Ramos (cell line): ENCODE measurements at regions not wholly inside any gene's neighbourhood (a gene's known extent, or its start where the extent isn't known, plus 50 kb on each side); places are given as distances from the start of the nearest gene placed in this dataset.
"Not testable (repeated sequence)": the region's sequence is repeated elsewhere in the genome, so short reads cannot be mapped to it uniquely, and the experiment has no call there.

Experiments used
- in situ Hi-C: fragments of 300-500 bp; cut with MboI; formaldehyde crosslinking; loops from one replicate; pipeline ENCODE4 v1.14.3; 2022; ENCODE audit warnings: low sequenced_read_pairs; ENCODE audit not compliant: unreplicated experiment

DNA sequence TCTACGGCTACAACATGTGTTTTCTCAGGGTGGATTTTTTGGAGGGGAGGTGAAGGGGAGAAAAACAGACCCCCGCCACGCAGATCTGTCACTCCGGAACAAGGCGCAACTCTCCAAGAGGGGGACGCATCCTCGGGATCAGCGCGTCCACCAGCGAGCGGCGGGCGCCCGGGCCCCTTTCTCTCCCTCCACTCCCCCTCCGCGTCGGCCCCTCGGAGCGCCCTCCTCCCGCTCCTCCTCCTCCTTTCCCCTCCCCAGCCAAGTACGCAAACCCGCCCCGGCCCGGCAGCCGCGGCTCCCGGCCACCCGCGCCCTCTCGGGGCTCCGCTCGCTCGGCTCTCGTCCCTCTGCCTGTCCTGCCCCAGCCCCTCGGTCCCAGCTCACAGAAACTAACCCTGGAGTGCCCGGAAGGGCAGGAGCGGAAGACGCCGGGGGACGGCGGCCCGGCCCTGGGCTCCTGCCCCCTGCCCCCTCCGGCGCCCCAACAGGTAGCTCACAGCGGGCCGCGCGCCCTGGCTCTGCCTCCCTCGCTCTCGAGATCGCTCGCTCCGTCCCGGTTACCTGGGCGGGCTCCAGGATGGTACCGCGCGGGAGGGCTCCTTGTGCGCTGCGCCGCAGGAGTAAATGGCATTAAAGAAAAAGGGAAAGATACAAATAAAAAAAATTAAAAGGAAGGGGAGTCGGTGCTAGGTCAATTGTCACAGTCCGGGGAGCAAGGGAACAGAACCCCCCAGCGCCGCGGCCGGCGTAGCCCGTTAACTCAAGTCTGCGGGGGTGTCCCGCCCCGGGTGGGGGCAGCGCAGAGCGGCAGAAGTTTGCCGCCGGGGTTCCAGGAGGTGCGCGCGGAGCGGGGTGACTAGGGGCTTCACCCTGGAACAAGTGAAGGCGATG lies 131.4 kb upstream of the C11orf58 start:
- in situ Hi-C loops: loop anchor here (25.0 kb wide), 2 partner anchors 795 to 945 kb away; no protein-coding TSS in a partner anchor

DNA sequence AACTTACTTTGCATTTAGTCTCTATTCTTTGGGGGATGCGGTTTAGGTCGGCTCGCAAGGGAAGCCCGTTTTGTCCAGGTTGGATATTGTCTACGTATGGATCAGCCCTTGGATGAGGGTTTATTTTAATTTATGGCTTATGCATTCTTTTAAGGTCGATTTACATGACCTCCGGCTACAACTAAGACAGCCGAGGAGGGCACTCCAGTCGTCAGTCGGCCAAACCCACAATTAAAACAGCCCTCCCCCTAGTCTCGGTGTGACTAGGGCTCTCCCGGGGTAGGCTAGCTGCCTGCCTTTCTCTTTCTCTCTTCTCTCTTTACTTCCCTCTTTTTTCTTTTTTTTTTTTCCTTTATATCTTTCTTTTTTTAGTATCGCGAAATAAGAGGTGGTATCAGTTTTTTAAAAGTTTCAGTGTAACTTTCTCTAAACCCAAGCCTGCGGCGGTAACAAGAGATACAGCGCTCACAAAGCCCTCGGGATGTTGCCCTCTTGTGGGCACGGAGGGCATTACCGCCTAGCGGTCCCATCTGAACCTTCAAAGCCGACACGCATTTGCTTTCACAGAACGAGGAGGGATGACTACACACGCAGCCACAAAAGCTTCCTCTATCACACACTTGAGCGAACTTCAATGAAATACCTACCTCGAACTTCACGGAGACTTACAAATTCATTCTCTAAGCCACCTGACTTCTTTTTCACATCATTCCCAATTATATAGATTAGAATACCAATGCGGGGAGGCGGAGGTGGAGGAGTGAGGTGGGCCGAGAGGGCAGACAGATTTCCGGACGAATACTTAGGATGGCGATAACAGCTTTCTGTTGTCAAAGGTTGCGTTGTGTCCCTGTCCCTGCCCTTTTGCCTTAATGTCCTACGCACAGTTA lies 132.3 kb upstream of the C11orf58 start:
- in situ Hi-C loops: loop anchor here (25.0 kb wide), 2 partner anchors 794 to 944 kb away; no protein-coding TSS in a partner anchor

DNA sequence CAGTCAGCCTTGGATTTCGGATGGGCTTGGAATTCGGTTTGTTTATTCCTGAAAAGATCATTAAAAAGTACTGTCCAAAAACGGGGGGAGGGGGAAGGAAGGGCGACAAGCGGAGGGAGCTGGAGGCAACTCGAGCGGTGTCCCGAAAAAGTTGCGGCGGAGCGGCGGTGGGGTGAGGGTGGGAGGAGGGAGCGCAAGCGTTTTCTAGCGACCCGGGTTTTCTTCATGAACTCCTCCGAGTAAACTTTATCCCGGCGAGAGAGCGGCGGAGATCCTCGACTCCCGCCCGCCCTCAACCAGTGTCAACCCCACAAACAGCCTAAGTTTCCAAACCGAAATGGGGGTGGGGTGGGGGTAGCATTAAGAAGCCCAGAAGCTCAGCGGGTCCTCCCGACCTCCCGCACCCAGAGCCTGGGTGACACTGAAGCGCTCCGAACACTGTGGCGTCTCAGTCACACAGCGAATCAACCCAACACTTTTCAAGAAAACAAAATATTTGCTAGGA lies 133.0 kb upstream of the C11orf58 start:
- in situ Hi-C loops: loop anchor here (25.0 kb wide), 2 partner anchors 793 to 943 kb away; no protein-coding TSS in a partner anchor

DNA sequence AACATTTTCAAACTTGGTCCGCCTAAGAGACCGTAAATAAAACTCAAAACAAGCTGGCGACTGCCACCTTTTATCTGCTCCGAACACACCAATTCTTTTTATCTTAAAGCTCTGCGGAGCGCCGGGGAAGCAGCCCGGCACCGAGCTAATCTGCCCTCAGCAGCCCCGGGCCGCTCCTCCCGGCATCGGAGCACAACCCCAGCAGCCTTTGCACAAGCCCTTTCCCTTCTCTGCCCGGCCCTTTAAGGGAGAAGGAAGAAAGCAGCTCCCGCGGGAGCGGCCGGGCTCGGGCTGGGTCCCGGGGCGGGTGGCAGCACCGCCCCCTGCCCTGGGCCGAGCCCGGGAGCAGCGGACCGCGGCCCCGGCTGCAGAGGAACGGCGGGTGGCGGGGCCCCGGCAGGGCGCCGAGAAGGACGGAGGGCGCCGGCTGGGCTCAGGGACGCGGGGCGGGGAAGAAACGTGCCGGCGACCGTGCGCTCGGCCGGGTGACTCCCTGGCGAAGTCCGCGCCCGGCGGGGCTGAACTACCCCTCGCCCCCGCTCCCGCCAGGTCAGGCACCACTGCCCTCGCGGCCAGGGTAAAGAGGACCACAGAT lies 133.6 kb upstream of the C11orf58 start:
- in situ Hi-C loops: loop anchor here (25.0 kb wide), 2 partner anchors 793 to 943 kb away; no protein-coding TSS in a partner anchor

DNA sequence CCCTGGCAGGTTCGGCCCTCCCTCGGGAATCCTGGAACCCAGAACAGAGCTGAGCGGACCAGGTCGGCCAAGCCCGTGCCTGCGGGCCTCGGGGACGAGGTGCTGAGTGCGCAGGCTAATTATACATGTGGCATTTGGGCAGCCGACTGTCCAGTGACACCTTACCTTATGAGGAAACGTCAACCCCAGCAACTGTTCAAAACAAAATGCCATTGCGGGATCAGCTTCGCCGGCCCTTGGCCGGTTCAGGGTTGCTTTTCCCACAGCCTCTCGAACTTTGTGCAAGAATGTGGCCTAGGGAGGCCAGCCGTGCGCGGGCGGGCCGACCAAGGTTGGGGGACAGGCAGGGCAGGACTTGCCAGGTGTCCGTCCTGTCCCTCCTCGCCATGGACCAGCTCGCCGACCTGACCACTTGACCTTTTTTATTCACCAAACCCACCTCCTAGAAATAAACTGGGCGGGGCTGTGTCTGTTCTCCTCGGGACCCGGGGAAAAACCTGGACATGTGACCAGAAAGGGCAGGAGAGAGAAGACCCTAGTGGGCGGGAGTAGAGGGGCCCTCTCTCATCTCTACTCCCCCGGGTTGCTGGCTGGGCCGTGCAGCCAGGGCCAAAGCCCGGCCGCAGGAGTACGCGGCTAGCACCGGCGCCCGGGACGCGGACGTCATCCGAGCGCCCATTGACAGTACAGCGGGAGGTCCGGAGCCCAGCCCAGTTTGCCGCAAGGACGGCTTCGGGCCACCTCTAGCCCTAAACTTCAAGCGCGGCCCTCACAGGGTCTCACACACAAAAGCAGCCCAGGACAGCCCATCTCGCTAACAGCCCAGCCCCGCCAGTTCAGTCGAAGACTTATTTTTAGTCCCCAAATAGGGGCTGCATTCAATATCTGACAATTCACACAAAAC lies 134.3 kb upstream of the C11orf58 start:
- in situ Hi-C loops: loop anchor here (25.0 kb wide), 2 partner anchors 792 to 942 kb away; no protein-coding TSS in a partner anchor

DNA sequence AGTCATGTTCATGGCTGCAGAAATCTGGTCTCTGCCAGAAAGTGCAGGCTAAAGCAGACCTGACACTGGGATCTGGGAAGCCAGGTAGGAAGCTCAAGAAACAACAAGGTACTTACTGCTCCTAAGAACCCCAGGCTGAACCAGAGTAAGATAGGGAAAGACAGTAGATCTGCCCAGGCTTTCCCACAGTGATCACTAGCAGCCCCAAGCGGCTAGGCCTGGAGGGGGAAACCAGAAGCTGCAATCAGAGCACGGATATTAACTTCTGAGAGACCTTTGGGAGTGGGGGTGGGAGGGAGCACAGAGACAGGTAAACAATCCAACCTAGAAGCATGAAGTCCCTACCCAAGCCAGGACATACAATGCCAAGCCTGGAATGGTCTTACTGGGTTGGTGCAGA lies 135.2 kb upstream of the C11orf58 start:
- in situ Hi-C loops: loop anchor here (25.0 kb wide), 2 partner anchors 791 to 941 kb away; no protein-coding TSS in a partner anchor

DNA sequence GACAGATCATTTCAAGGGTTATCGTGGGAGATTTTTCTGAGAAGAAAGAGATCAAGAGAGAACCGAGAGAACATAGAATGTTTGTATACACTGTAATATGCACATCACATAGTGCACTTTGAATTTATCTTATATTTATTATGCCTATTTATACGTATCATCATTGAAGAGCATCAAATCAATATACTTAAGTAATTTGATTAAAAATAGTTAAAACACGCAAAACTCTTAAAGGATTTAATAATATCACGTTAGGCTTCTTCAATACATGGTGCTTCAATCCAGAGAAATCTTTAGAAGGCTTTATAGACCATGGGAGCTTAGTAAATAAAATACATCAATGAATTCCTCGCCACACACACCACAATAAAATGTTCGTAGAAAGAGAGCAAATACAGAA lies 139.5 kb upstream of the C11orf58 start:
- in situ Hi-C loops: no loop called here

DNA sequence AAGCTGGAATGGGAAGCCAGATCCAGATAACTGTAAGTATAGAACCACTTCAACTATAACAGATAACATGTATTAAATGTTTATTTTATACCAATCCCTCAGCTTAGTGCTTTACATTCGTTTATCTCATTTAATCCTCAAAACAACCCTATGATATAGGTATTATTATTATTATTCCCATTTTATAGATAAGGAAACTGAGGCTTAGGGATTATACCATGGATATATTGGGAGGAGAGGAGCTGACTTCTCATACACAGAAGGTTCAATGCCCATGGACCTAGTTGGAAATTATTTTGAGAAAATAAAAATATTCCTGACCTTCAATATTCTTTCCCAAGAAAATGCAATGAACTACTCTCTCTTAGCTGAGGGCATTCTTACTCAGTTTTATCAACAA lies 140.4 kb upstream of the C11orf58 start:
- in situ Hi-C loops: no loop called here

DNA sequence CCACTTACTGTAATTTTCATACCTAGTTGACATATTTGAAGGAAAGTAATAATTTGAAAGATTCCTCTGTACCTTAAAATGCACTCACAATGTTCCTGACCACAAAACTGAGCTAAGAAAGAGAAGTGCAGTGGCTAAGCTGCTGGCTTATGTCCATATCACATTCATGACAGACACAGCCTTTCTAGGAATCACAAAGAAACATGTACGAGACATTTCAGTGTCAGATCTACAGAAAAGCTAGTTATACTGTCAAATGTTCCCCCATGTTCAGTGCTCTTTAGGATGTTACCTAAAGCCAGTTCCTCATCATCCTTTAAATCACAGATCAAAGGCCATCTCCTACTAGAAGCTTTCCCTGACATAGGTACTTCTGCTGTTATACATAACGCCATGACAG lies 142.2 kb upstream of the C11orf58 start:
- in situ Hi-C loops: no loop called here

DNA sequence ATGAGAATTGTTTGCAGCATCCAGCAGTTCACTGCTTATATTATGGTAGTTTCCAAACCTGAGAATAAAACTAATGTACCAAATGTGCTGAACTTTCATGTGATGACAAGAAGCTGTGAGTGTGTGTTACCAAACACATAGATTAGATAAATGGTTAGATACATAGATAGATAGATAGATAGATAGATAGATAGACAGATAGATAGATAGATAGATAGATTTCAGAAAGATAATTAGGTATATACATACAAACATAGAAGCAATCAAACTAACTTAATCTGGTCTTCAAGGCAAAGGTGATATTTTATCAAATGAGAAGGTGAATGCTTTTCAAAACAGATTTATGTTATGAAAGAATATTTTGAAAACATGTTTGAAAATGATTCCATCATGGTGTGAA lies 147.3 kb upstream of the C11orf58 start:
- in situ Hi-C loops: no loop called here

DNA sequence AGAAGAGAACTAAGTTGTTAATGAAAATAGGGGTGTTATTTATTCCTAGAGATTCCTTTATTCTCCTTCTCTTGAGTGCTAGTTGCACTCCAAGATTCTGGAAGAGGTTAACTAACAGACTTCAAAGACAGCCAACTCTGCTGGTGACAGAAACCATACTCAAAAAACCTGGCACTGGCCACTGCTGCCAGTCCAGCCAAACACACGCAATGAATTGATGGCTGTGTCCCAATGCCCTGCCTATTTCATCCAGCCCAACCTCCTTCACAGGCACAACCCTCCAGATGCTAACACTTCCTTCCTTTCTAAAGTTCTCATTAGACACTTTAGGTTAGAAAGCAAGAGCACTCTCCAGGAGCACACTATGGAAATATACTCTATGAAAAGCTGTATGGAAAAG lies 150.8 kb upstream of the C11orf58 start:
- in situ Hi-C loops: no loop called here

DNA sequence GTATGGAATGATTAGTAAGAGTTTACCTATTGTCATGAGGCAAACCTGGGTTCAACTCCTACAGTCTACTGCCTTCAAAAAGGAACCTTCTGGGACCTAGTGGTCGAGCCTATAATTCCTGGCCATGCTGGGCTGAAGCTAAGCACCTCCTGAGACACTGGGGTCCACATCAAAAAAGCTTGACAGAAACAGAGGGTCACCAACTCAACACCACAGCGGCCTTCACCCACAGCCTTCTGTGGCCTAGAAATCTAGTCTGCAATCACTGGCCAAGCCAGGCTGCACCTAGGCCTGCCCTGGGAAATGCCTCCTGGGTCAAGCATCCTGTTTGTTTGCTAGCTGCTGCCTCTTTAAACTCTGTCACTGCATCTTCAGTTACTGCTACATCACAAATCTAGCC lies 153.9 kb upstream of the C11orf58 start:
- in situ Hi-C loops: no loop called here

DNA sequence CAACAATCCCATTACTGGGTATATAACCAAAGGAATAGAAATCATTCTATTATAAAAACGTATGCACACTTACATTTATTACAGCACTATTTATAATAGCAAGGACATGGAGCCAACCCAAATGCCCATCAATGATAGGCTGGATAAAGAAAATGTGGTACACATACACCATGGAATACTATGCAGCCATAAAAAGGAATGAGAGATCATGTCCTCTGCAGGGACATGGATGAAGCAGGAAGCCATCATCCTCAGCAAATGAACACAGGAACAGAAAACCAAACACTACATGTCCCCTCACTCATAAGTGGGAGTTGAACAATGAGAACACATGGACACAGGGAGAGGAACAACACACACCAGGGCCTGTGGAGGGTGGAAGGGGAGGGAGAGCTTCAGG lies 157.4 kb upstream of the C11orf58 start:
- in situ Hi-C loops: not testable (repeated sequence)

DNA sequence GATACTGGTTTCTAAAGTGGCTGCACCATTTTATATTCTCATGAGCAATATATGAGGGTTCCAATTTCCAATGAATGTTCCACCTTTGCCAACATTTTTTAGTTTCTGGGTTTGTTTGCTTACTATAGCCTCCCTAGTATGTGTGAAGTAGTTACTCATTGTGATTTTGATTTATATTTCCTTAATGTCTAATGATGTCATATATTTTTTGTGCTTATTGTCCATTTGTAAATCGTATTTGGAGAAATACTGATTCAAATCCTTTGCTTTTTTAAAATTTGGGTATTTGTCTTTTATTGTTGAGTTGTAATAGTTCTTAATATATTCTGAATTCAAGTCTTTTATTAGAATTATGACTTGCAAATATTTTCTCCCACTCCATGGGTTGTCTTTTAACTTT lies 161.0 kb upstream of the C11orf58 start:
- in situ Hi-C loops: no loop called here

DNA sequence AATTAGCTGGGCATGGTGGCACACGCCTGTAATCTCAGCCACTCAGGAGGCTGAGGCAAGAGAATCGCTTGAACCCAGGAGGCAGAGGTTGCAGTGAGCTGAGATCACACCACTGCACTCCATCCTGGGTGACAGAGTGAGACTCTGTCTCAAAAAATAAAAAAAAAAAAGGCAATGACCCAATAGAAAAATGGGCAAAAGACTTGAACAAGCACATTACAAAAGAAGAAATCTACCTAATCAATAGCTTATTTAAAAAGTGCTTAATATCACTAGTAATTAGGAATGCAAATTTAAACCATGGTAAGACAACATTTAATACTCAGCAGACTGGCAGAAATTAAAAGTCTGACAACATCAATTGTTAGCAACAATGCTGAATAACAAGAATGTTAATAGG lies 163.6 kb upstream of the C11orf58 start:
- in situ Hi-C loops: not testable (repeated sequence)

DNA sequence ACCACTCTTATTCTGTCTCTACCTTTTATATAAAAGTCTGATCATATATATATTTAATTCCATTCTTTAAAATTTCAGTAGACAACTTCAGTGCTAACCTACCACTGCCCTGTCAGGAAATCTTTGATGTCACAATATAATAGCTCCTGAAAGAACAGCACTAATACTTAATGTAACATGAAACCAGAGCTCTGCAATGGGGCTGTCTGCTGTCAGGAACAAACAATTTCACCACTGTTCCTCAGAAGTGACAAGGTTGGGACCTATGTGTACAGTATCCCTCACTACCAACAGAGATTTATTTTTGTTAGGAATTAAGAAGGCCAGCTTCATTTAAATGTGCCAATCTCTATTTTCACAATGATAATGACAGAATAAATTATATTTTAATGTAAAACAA lies 165.5 kb upstream of the C11orf58 start:
- in situ Hi-C loops: no loop called here

DNA sequence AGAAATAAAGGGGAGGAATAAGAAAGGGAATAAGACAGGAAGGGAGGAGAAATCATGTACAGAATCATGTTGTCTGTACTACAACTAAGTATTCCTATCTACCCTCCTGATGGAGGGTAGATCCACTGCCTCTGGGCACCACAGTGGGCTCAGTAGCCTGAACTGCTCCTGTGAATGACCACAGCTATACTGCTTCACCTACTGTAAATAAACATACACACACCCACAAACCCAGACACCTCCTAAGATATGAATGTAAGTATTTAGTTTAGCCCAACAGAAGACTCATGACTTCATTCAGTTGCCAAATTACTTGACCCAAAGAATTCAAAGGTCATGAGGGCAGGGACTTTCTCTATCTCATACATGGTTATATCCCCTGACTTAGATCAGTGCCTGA lies 177.3 kb upstream of the C11orf58 start:
- in situ Hi-C loops: no loop called here

DNA sequence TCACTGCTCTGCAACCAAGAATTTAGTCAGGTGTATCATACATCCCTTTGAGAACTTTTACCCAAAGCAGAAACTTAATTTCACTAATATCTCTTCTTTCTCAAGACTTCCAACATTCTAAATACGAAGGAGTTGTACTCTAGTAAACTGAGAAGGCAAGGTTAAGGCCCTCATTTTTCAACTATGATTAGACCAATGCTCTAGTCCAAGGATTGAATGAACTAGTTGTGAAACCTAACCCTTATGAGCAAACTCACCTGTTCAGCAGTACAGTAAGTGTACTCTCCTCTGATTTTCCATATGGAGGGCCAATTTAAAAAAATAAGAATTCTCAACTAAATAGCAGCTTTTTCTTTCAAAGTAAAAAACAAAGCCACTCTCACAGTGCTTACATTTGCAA lies 180.0 kb upstream of the C11orf58 start:
- in situ Hi-C loops: no loop called here

DNA sequence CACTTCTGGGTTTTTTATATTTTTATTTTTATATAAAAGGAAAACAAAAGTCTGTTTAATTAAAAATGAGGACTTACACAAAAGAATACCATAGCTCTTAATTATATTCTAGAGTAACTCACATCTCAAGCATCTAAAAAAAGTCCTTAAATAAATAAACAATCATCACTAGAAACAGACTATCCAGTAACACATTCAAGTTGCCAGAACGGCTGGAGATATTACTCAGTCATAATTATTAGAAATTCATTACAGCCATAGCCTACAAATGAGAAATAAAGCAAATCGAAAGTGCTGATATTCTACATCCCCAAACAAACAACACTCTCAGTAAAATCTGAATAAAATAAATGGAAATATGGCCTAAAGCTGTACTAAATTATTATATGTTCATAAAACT lies 182.5 kb upstream of the C11orf58 start:
- in situ Hi-C loops: no loop called here
